HepG2 (cell line): ENCODE measurements at regions not wholly inside any gene's neighbourhood (a gene's known extent, or its start where the extent isn't known, plus 50 kb on each side); places are given as distances from the start of the nearest gene placed in this dataset.

Source experiments
- ATAC-seq: fragments of 200-7000 bp; cut with Tn5 transposase; 3 replicates; pipeline ENCODE4 v1.9.1; 2020; ENCODE audit warnings: mild to moderate bottlenecking, moderate library complexity
- BruUV-seq: library from RNA; stranded (reverse); fragments of 400-500 nt; replicated peaks from 2 replicates; lab custom pipeline; 2021; lab: Mats Ljungman, UMichigan
- CTCF ChIA-PET: fragments of 300-600 bp; formaldehyde crosslinking; extraction: SDS; loops from one replicate; lab custom pipeline; 2021; ENCODE audit warnings: low total read pairs, inconsistent platforms, low intra/inter-chr PET ratio; lab: Yijun Ruan, JAX
- POLR2A ChIA-PET: fragments of 350-600 bp; sonication (Branson Sonifier 250); formaldehyde crosslinking; loops from one replicate; lab custom pipeline; 2020; ENCODE audit warnings: antibody characterized with exemption, inconsistent platforms; lab: Yijun Ruan, JAX
- DNase-seq: peaks from one replicate; pipeline ENCODE4 v3.0.0-alpha.2; 2015; ENCODE audit warnings: low spot score
- FAIRE-seq: peaks from 3 replicates; lab custom pipeline; 2011; peaks lifted over from hg19 to GRCh38; lab: Jason Lieb, UNC
- H2AFZ ChIP-seq: one replicate; pipeline ENCODE4 v1.6.1; 2011; ENCODE audit warnings: low read length, inconsistent platforms
- H3K27ac ChIP-seq: fragments of 300-600 bp; 3 replicates; pipeline ENCODE4 v1.8.0; 2011; ENCODE audit warnings: mixed run types, mild to moderate bottlenecking, mixed read lengths, low read length, inconsistent platforms; ENCODE audit not compliant: insufficient read depth; ENCODE audit errors: extremely low read length
- H3K27me3 ChIP-seq, 2 experiments: fragments of 200-600 bp in 1 of 2; 2 replicates in 1 of 2; 3 replicates in 1 of 2; pipeline versions ENCODE4 v1.6.0 to v1.8.0; 2011; ENCODE audit warnings: low read length in 2 of 2, mild to moderate bottlenecking in 2 of 2, moderate library complexity in 2 of 2, inconsistent platforms in 1 of 2; ENCODE audit not compliant: insufficient read depth in 2 of 2, control insufficient read depth in 1 of 2
- H3K36me3 ChIP-seq, 2 experiments: fragments of 200-600 bp in 1 of 2; replicated peaks in 1 of 2; 2 replicates in 1 of 2; 3 replicates in 1 of 2; pipeline versions ENCODE4 v1.5.1 to v1.8.0; 2011; ENCODE audit warnings: low read length in 2 of 2, inconsistent platforms in 1 of 2; ENCODE audit not compliant: insufficient read depth in 2 of 2, control insufficient read depth in 1 of 2
- H3K4me1 ChIP-seq: 2 replicates; pipeline ENCODE4 v1.5.1; 2012; ENCODE audit warnings: low read length, inconsistent platforms; ENCODE audit not compliant: insufficient read depth
- H3K4me2 ChIP-seq: 2 replicates; pipeline ENCODE4 v1.6.0; 2011; ENCODE audit warnings: low read depth, low read length, inconsistent platforms
- H3K4me3 ChIP-seq, 3 experiments: fragments of 200-600 bp in 1 of 3; sonication (generic), shearing (Covaris generic) in 1 of 3; replicated peaks in 1 of 3; 2 replicates each; pipeline ENCODE4 v1.5.1; 2011 to 2016; ENCODE audit warnings: low read length in 3 of 3, inconsistent platforms in 2 of 3, low read depth in 2 of 3, mild to moderate bottlenecking in 2 of 3, control low read depth in 1 of 3, mixed read lengths in 1 of 3; ENCODE audit not compliant: insufficient read depth in 1 of 3
- H3K79me2 ChIP-seq: one replicate; pipeline ENCODE4 v1.6.1; 2011; ENCODE audit warnings: low read length, inconsistent platforms; ENCODE audit not compliant: insufficient read depth
- H3K9ac ChIP-seq: 2 replicates; pipeline ENCODE4 v1.6.0; 2011; ENCODE audit warnings: mild to moderate bottlenecking, low read depth, low read length, inconsistent platforms; ENCODE audit not compliant: insufficient read depth
- H3K9me3 ChIP-seq: 2 replicates; pipeline ENCODE4 v1.5.1; 2012; ENCODE audit warnings: mild to moderate bottlenecking, low read length
- H4K20me1 ChIP-seq: 2 replicates; pipeline ENCODE4 v1.6.0; 2011; ENCODE audit warnings: inconsistent platforms, mild to moderate bottlenecking, low read length, moderate library complexity; ENCODE audit not compliant: insufficient read depth
- ARID4A ChIP-seq: sonication (generic); formaldehyde crosslinking; IDR thresholded peaks from 2 replicates; pipeline ENCODE4 v1.5.0; 2020; ENCODE audit warnings: mild to moderate bottlenecking, missing genetic modification reagents, borderline replicate concordance
- NR1H2 ChIP-seq: sonication (generic); formaldehyde crosslinking; IDR thresholded peaks from 2 replicates; pipeline ENCODE4 v1.8.1; 2022; ENCODE audit warnings: low read depth, missing genetic modification reagents, borderline replicate concordance
- SCMH1 ChIP-seq: sonication (generic); formaldehyde crosslinking; IDR thresholded peaks from 2 replicates; pipeline ENCODE4 v1.9.0; 2021; ENCODE audit warnings: missing genetic modification reagents, mild to moderate bottlenecking, borderline replicate concordance
- ZNF777 ChIP-seq: sonication (generic); formaldehyde crosslinking; IDR thresholded peaks from 2 replicates; pipeline ENCODE4 v1.4.0; 2020; ENCODE audit warnings: missing genetic modification reagents
- WGBS: methylation state at CpG from one replicate; pipeline ENCODE4 v1.1.6; 2017; ENCODE audit warnings: low lambda C conversion rate; 5-methylcytosine and 5-hydroxymethylcytosine counted together
- in situ Hi-C: cut with HindIII; loops from 2 replicates; pipeline ENCODE4 v1.10.0; 2017; ENCODE audit warnings: low pct_unique_long_range_greater_than_20kb; ENCODE audit not compliant: extremely low pct_ligation_motif_present
- intact Hi-C: fragments of 100-400 bp; cut with micrococcal nuclease; formaldehyde crosslinking; loops from one replicate; pipeline ENCODE4 v1.10.0; 2022; ENCODE audit not compliant: unreplicated experiment
- TF ChIP-seq, protein P1 (sequence below): sonication (generic); formaldehyde crosslinking; IDR thresholded peaks from 2 replicates; pipeline ENCODE4 v1.5.1; 2020; ENCODE audit warnings: missing genetic modification reagents, mild to moderate bottlenecking, borderline replicate concordance
- TF ChIP-seq, protein P2 (sequence below): sonication (generic); formaldehyde crosslinking; IDR thresholded peaks from 2 replicates; pipeline ENCODE4 v1.4.0; 2020; ENCODE audit warnings: missing genetic modification reagents
- TF ChIP-seq, protein P3 (sequence below): IDR thresholded peaks from 2 replicates; pipeline ENCODE4 v1.6.1; 2016; ENCODE audit warnings: missing biosample characterization, missing genetic modification reagents, low read depth

DNA sequence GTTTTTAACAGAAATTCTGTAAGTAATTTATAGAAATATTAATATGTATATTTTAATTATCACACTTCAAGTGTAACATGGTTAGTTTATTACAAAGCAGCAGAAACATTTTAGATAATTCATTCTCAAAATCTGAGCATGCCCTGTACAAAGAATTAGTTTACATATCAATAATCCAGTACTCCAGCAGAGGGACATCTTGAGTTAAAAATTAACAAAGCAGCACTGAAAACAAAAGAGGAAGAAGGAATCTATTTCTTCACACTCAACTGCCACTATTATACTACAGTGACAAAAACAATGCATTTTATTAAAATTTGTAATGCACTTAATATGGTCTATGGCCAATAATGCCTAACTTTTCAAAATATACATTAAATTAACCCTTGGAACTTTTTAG lies 179.1 kb upstream of the KLHL4 start:
- Histone ChIP-seq H3K79me2 (no peaks in the 10 kb centered on the region), H4K20me1 (no peaks in the 10 kb centered on the region), H3K36me3 (no peaks in the 10 kb centered on the region), H3K27ac (no peak overlapping the region), H3K4me3 (no peak overlapping the region), H3K4me2 (no peak overlapping the region), H3K9ac (no peak overlapping the region), H3K4me1 (no peaks in the 10 kb centered on the region), H2AFZ (no peak overlapping the region), H3K9me3 (no peaks in the 10 kb centered on the region), H3K27me3 (no peaks in the 10 kb centered on the region)
- POLR2A ChIA-PET = no interaction called here
- ATAC-seq (no peak), FAIRE-seq (no peak), DNase-seq (peak; percentile 5)
- TF ChIP-seq, protein P1, sequence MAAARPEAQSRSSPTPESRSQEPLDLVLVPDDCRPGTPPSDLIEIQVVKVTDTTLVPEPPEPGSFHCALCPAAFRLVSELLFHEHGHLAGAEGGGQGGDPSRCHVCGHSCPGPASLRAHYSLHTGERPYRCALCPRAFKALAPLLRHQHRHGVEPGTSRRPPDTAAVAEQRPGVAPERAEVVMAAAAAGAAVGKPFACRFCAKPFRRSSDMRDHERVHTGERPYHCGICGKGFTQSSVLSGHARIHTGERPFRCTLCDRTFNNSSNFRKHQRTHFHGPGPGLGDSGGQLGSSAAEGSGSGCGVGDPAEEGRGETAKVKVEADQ (CRISPR knock-in tag) = no peak
- no peak for TF ChIP-seq SCMH1
- no peak for TF ChIP-seq ZNF777 (CRISPR knock-in tag)
- no TSS peak for BruUV-seq
- in situ Hi-C loops (no loop called here), intact Hi-C loops (no loop called here)
- CTCF ChIA-PET = no interaction called here

GRCh38 chrX:87370865-87371264 lies 146.7 kb upstream of the KLHL4 start:
- no peaks in the 10 kb centered on the region for H3K9me3 ChIP-seq
- H3K36me3 ChIP-seq = no peaks in the 10 kb centered on the region
- H3K4me3 ChIP-seq = no peak overlapping the region
- no peak overlapping the region for H3K27ac ChIP-seq
- intact Hi-C loops (no loop called here), in situ Hi-C loops (no loop called here)
- H3K79me2 ChIP-seq = no peaks in the 10 kb centered on the region
- ATAC-seq = no peak
- BruUV-seq = no TSS peak
- H3K4me1 ChIP-seq = no peaks in the 10 kb centered on the region
- H3K4me2 ChIP-seq = no peak overlapping the region
- no peaks in the 10 kb centered on the region for H4K20me1 ChIP-seq
- ChIA-PET CTCF (no interaction called here), POLR2A (no interaction called here)
- H3K27me3 ChIP-seq = no peaks in the 10 kb centered on the region
- no peak for FAIRE-seq
- DNase-seq = no peak
- no peak for TF ChIP-seq ARID4A (CRISPR knock-in tag)
- TF ChIP-seq NR1H2 (CRISPR knock-in tag) = no peak
- TF ChIP-seq, protein P2, sequence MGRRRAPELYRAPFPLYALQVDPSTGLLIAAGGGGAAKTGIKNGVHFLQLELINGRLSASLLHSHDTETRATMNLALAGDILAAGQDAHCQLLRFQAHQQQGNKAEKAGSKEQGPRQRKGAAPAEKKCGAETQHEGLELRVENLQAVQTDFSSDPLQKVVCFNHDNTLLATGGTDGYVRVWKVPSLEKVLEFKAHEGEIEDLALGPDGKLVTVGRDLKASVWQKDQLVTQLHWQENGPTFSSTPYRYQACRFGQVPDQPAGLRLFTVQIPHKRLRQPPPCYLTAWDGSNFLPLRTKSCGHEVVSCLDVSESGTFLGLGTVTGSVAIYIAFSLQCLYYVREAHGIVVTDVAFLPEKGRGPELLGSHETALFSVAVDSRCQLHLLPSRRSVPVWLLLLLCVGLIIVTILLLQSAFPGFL (CRISPR knock-in tag) = no peak
- TF ChIP-seq, protein P3, sequence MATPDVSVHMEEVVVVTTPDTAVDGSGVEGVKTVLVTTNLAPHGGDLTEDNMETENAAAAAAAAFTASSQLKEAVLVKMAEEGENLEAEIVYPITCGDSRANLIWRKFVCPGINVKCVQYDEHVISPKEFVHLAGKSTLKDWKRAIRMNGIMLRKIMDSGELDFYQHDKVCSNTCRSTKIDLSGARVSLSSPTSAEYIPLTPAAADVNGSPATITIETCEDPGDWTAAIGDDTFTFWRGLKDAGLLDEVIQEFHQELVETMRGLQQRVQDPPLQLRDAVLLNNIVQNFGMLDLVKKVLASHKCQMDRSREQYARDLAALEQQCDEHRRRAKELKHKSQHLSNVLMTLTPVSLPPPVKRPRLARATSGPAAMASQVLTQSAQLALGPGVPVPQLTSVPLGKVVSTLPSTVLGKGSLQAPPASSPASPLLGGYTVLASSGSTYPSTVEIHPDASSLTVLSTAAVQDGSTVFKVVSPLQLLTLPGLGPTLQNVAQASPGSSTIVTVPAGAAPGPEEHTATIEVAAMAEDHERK (CRISPR knock-in tag) = no peak
- H3K9ac ChIP-seq = no peak overlapping the region
- H2AFZ ChIP-seq = no peak overlapping the region
- no CpG with 5 or more reads among the region's 2 CpGs for WGBS
